Suprapubic skin (tissue), 4 donors: ENCODE measurements at regions not wholly inside any gene's neighbourhood (a gene's known extent, or its start where the extent isn't known, plus 50 kb on each side); places are given as distances from the start of the nearest gene placed in this dataset.

ENCODE experiments used
- EP300 ChIP-seq: sonication (generic); formaldehyde crosslinking; IDR thresholded peaks from one replicate; pipeline ENCODE4 v1.6.1; 2017; ENCODE audit warnings: antibody characterized with exemption
- POLR2AphosphoS5 ChIP-seq, 3 donors: sonication (generic); formaldehyde crosslinking; IDR thresholded peaks; one replicate each; pipeline ENCODE4 v1.6.1; 2017; ENCODE audit warnings: antibody characterized with exemption in 3 of 3
- TF ChIP-seq, protein P1 (sequence below), 2 donors: fragments of 200-600 bp in 1 of 2; fragments of 450-650 bp in 1 of 2; sonication (generic) in 1 of 2; IDR thresholded peaks; one replicate each; pipeline ENCODE4 v1.5.1; 2016 to 2019; ENCODE audit warnings: antibody characterized with exemption in 2 of 2, mild to moderate bottlenecking in 1 of 2, moderate library complexity in 1 of 2

GRCh38 chr18:34397286-34397896, 172.7 kb upstream of the NOL4 start:
- TF ChIP-seq EP300 (no peak), POLR2AphosphoS5 (IDR thresholded peaks at IDR 0.05) (no peak)
- TF ChIP-seq, protein P1, sequence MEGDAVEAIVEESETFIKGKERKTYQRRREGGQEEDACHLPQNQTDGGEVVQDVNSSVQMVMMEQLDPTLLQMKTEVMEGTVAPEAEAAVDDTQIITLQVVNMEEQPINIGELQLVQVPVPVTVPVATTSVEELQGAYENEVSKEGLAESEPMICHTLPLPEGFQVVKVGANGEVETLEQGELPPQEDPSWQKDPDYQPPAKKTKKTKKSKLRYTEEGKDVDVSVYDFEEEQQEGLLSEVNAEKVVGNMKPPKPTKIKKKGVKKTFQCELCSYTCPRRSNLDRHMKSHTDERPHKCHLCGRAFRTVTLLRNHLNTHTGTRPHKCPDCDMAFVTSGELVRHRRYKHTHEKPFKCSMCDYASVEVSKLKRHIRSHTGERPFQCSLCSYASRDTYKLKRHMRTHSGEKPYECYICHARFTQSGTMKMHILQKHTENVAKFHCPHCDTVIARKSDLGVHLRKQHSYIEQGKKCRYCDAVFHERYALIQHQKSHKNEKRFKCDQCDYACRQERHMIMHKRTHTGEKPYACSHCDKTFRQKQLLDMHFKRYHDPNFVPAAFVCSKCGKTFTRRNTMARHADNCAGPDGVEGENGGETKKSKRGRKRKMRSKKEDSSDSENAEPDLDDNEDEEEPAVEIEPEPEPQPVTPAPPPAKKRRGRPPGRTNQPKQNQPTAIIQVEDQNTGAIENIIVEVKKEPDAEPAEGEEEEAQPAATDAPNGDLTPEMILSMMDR (IDR thresholded peaks at IDR 0.05) = no peak
